Endothelial cell of umbilical vein (primary cell): ENCODE measurements at regions not wholly inside any gene's neighbourhood (a gene's known extent, or its start where the extent isn't known, plus 50 kb on each side); places are given as distances from the start of the nearest gene placed in this dataset.

Experiments
- BruUV-seq: library from RNA; stranded (reverse); fragments of 400-500 nt; replicated peaks from 2 replicates; lab custom pipeline; 2021; lab: Mats Ljungman, UMichigan
- CTCF ChIA-PET: fragments of 300-600, 350-600 bp; sonication (Branson Sonifier 250); formaldehyde crosslinking; loops from one replicate; lab custom pipeline; 2021; ENCODE audit warnings: antibody characterized with exemption, inconsistent platforms; lab: Charles Lee
- POLR2A ChIA-PET: fragments of 300-600, 350-600 bp; sonication (Branson Sonifier 250); formaldehyde crosslinking; loops from one replicate; lab custom pipeline; 2021; ENCODE audit warnings: antibody characterized with exemption, inconsistent platforms; lab: Charles Lee
- DNase-seq: peaks from one replicate; pipeline ENCODE4 v3.0.0-alpha.2; 2011; ENCODE audit warnings: low read depth, low spot score
- FAIRE-seq: peaks from 2 replicates; lab custom pipeline; 2011; peaks lifted over from hg19 to GRCh38; lab: Jason Lieb, UNC
- H2AFZ ChIP-seq: 2 replicates; pipeline ENCODE4 v1.6.0; 2012; ENCODE audit warnings: low read depth, low read length, control low read depth, inconsistent platforms
- H3K27ac ChIP-seq: 2 replicates; pipeline ENCODE4 v1.5.1; 2011; ENCODE audit warnings: low read depth, mild to moderate bottlenecking, control low read depth, low read length, moderate library complexity; ENCODE audit not compliant: insufficient read depth
- H3K27me3 ChIP-seq, 2 experiments: 2 replicates each; pipeline versions ENCODE4 v1.6.0 to v1.6.1; 2011; ENCODE audit warnings: low read length in 2 of 2, mixed read lengths in 1 of 2; ENCODE audit not compliant: control insufficient read depth in 2 of 2, insufficient read depth in 2 of 2
- H3K36me3 ChIP-seq, 2 experiments: 2 replicates in 1 of 2; 3 replicates in 1 of 2; pipeline ENCODE4 v1.5.1; 2011; ENCODE audit warnings: low read length in 2 of 2, mild to moderate bottlenecking in 1 of 2, moderate library complexity in 1 of 2; ENCODE audit not compliant: control insufficient read depth in 2 of 2, insufficient read depth in 2 of 2; ENCODE audit errors: extremely low read depth in 1 of 2
- H3K4me1 ChIP-seq: 3 replicates; pipeline ENCODE4 v1.5.1; 2011; ENCODE audit warnings: mild to moderate bottlenecking, low read length; ENCODE audit not compliant: control insufficient read depth, insufficient read depth; ENCODE audit errors: extremely low read depth
- H3K4me2 ChIP-seq: 2 replicates; pipeline ENCODE4 v1.6.1; 2011; ENCODE audit warnings: low read length, control low read depth, mixed read lengths; ENCODE audit not compliant: insufficient read depth
- H3K4me3 ChIP-seq, 3 experiments: fragments of 200-600 bp in 1 of 3; sonication (generic), shearing (Covaris generic) in 1 of 3; replicated peaks in 1 of 3; 2 replicates each; pipeline ENCODE4 v1.5.1; 2011 to 2016; ENCODE audit warnings: control low read depth in 3 of 3, low read length in 3 of 3, mild to moderate bottlenecking in 2 of 3, inconsistent platforms in 1 of 3, low read depth in 1 of 3, moderate library complexity in 1 of 3; ENCODE audit not compliant: insufficient read depth in 1 of 3
- H3K79me2 ChIP-seq: 2 replicates; pipeline ENCODE4 v1.6.0; 2012; ENCODE audit warnings: low read length, inconsistent platforms; ENCODE audit not compliant: control insufficient read depth, insufficient read depth
- H3K9ac ChIP-seq: replicated peaks from 2 replicates; pipeline ENCODE3; 2011; ENCODE audit warnings: low read length, control low read depth; ENCODE audit not compliant: insufficient read depth; ENCODE audit errors: extremely low read depth
- H3K9me1 ChIP-seq: replicated peaks from 3 replicates; pipeline ENCODE4 v1.6.0; 2011; ENCODE audit warnings: mild to moderate bottlenecking, low read length; ENCODE audit not compliant: control insufficient read depth, insufficient read depth; ENCODE audit errors: extremely low read depth
- H3K9me3 ChIP-seq: replicated peaks from 2 replicates; pipeline ENCODE4 v1.5.1; 2012; ENCODE audit warnings: low read length, inconsistent platforms; ENCODE audit not compliant: control insufficient read depth, insufficient read depth
- H4K20me1 ChIP-seq: replicated peaks from 2 replicates; pipeline ENCODE3; 2011; ENCODE audit warnings: mild to moderate bottlenecking, low read length; ENCODE audit not compliant: control insufficient read depth, insufficient read depth; ENCODE audit errors: extremely low read depth
- CTCF ChIP-seq, 2 donors: IDR thresholded peaks; 1 replicate in 1 of 2; 2 replicates in 1 of 2; pipeline ENCODE4 v1.5.1; 2011; ENCODE audit warnings: low read length in 2 of 2, mild to moderate bottlenecking in 2 of 2, moderate library complexity in 2 of 2, control low read depth in 1 of 2, inconsistent platforms in 1 of 2, low read depth in 1 of 2; ENCODE audit not compliant: insufficient read depth in 1 of 2; ENCODE audit errors: extremely low read depth in 1 of 2
- EZH2 ChIP-seq: IDR thresholded peaks from 2 replicates; pipeline ENCODE4 v1.6.1; 2012; ENCODE audit warnings: borderline replicate concordance, low read depth, mild to moderate bottlenecking, moderate library complexity, low read length, inconsistent platforms; ENCODE audit not compliant: severe bottlenecking
- FOS ChIP-seq: IDR thresholded peaks from 2 replicates; pipeline ENCODE4 v1.6.1; 2011; ENCODE audit warnings: mild to moderate bottlenecking, low read length, moderate library complexity, borderline replicate concordance; ENCODE audit not compliant: insufficient read depth
- GATA2 ChIP-seq: IDR thresholded peaks from 2 replicates; pipeline ENCODE4 v1.7.0; 2011; ENCODE audit warnings: low read depth, mild to moderate bottlenecking, moderate library complexity, mixed read lengths, low read length; ENCODE audit not compliant: insufficient read length, insufficient read depth
- JUN ChIP-seq: IDR thresholded peaks from 2 replicates; pipeline ENCODE4 v1.6.1; 2011; ENCODE audit warnings: borderline replicate concordance, low read depth; ENCODE audit not compliant: insufficient read length, insufficient read depth
- MYC ChIP-seq: IDR thresholded peaks from one replicate; pipeline ENCODE4 v1.6.1; 2011; ENCODE audit warnings: mild to moderate bottlenecking, low read depth, low read length
- POLR2A ChIP-seq: IDR thresholded peaks from 2 replicates; pipeline ENCODE4 v1.6.1; 2012; ENCODE audit warnings: low read depth, mild to moderate bottlenecking, control low read depth, low read length
- POLR2AphosphoS5 ChIP-seq: IDR thresholded peaks from 2 replicates; pipeline ENCODE4 v1.6.1; 2012; ENCODE audit warnings: low read depth, mild to moderate bottlenecking, control low read depth, low read length, moderate library complexity; ENCODE audit not compliant: insufficient read depth
- dilution Hi-C: fragments of 300-500 bp; cut with MboI; formaldehyde crosslinking; loops from one replicate; pipeline ENCODE4 v1.15.0; 2019; ENCODE audit warnings: low sequenced_read_pairs; ENCODE audit not compliant: extremely low pct_ligation_motif_present
- intact Hi-C: fragments of 100-400 bp; cut with micrococcal nuclease; formaldehyde crosslinking; loops from one replicate; pipeline ENCODE4 v1.10.0; 2022
- TF ChIP-seq, protein P1 (sequence below): IDR thresholded peaks from 2 replicates; pipeline ENCODE4 v1.6.1; 2011; ENCODE audit not compliant: insufficient read depth, insufficient read length

- ChIA-PET POLR2A (interaction anchor here (1.6 kb wide), 1 partner anchor 11 kb away, joined by 5 read pairs; no protein-coding TSS in a partner anchor), CTCF (interaction anchor here (1.0 to 4.1 kb wide), 6 partner anchors 47 to 629 kb away, joined by 3 to 40 read pairs (median 4); no protein-coding TSS in a partner anchor)
- H3K27ac ChIP-seq: peak overlapping the region; percentile 98
- no peaks in the 10 kb centered on the region for H4K20me1 ChIP-seq
- H3K4me1 ChIP-seq: peaks cover 68% of the 10 kb centered on the region
- H3K79me2 ChIP-seq: no peaks in the 10 kb centered on the region
- dilution Hi-C loops (no loop called here), intact Hi-C loops (loop anchor here (2.0 to 10.0 kb wide), 8 partner anchors 195 to 802 kb away; no protein-coding TSS in a partner anchor)
- no peak overlapping the region for H3K9ac ChIP-seq
- no peak for DNase-seq
- no peak for FAIRE-seq
- TF ChIP-seq FOS (no peak), MYC (no peak), GATA2 (no peak), POLR2AphosphoS5 (no peak), JUN (no peak), POLR2A (no peak), EZH2 (no peak), CTCF (IDR thresholded peaks at IDR 0.05; ENCODE audit: extremely low read depth in 1 of 2, insufficient read depth in 1 of 2, low read depth in 1 of 2, low read length in 2 of 2) (no peak)
- TF ChIP-seq, protein P1, sequence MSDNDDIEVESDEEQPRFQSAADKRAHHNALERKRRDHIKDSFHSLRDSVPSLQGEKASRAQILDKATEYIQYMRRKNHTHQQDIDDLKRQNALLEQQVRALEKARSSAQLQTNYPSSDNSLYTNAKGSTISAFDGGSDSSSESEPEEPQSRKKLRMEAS: no peak
- no peaks in the 10 kb centered on the region for H3K27me3 ChIP-seq
- no peak overlapping the region for H3K4me3 ChIP-seq
- H3K4me2 ChIP-seq: no peak overlapping the region
- no peaks in the 10 kb centered on the region for H3K36me3 ChIP-seq
- no peaks in the 10 kb centered on the region for H3K9me3 ChIP-seq
- no TSS peak for BruUV-seq
- H3K9me1 ChIP-seq: no peaks in the 10 kb centered on the region
- peak overlapping the region; percentile 31 for H2AFZ ChIP-seq
These were observed 122.7 kb upstream of the NFIA start for GRCh38 chr1:60959701-60960100.
